SK-N-MC (cell line): ENCODE measurements at regions not wholly inside any gene's neighbourhood (a gene's known extent, or its start where the extent isn't known, plus 50 kb on each side); places are given as distances from the start of the nearest gene placed in this dataset.

Experiments used
- DNase-seq: peaks from one replicate; pipeline ENCODE4 v3.0.0-alpha.2; 2011; ENCODE audit warnings: low read depth, low spot score
- H3K27ac ChIP-seq: fragments of 200-600 bp; sonication (generic); 2 replicates; pipeline ENCODE4 v1.5.1; 2016; ENCODE audit warnings: mixed run types
- H3K36me3 ChIP-seq: fragments of 200-600 bp; sonication (generic); 2 replicates; pipeline ENCODE4 v1.6.1; 2017; ENCODE audit warnings: antibody characterized with exemption, low read length, mixed read lengths; ENCODE audit not compliant: insufficient read depth
- H3K4me3 ChIP-seq: fragments of 200-600 bp; sonication (generic); 2 replicates; pipeline ENCODE4 v1.5.1; 2016
- H3K9ac ChIP-seq: fragments of 200-600 bp; sonication (generic); 2 replicates; pipeline ENCODE4 v1.8.0; 2017; ENCODE audit warnings: mixed run types, mixed read lengths; ENCODE audit not compliant: insufficient read length
- H3K9me3 ChIP-seq: fragments of 200-600 bp; sonication (generic); 2 replicates; pipeline ENCODE4 v1.6.1; 2017; ENCODE audit warnings: low read depth, mild to moderate bottlenecking, antibody characterized with exemption, low read length, moderate library complexity, mixed read lengths
- EZH2 ChIP-seq: fragments of 200-600 bp; sonication (generic); IDR thresholded peaks from one replicate; pipeline ENCODE4 v1.6.1; 2017; ENCODE audit warnings: antibody characterized with exemption
- FOXP2 ChIP-seq: optimal IDR thresholded peaks from 2 replicates; pipeline ENCODE3; 2011; ENCODE audit warnings: mild to moderate bottlenecking, moderate library complexity; ENCODE audit not compliant: insufficient read depth; ENCODE audit errors: extremely low read length, control extremely low read depth
- POLR2AphosphoS5 ChIP-seq: IDR thresholded peaks from 2 replicates; pipeline ENCODE4 v1.6.1; 2012; ENCODE audit warnings: mild to moderate bottlenecking, low read depth, low read length, borderline replicate concordance

GRCh38 chr7:117997862-117998825 is 124.9 kb upstream of the CTTNBP2 start:
- Histone ChIP-seq H3K36me3 (no peaks in the 10 kb centered on the region), H3K27ac (peak overlapping the region; percentile 76), H3K9me3 (no peaks in the 10 kb centered on the region), H3K9ac (peak overlapping the region; percentile 17), H3K4me3 (peak overlapping the region; percentile 13; the same call in 1 of the 2 replicates)
- TF ChIP-seq POLR2AphosphoS5 (no peak), EZH2 (no peak), FOXP2 (no peak)
- peak; percentile 44 for DNase-seq

- TF ChIP-seq FOXP2 (no peak), POLR2AphosphoS5 (no peak), EZH2 (no peak)
- no peaks in the 10 kb centered on the region for H3K9me3 ChIP-seq
These were observed 127.4 kb upstream of the CTTNBP2 start for GRCh38 chr7:118000480-118001202.

GRCh38 chr7:118003476-118003875 is 130.2 kb upstream of the CTTNBP2 start:
- no peak overlapping the region for H3K27ac ChIP-seq
- no peaks in the 10 kb centered on the region for H3K36me3 ChIP-seq
- H3K9me3 ChIP-seq: no peaks in the 10 kb centered on the region
- H3K4me3 ChIP-seq: no peak overlapping the region
- TF ChIP-seq EZH2 (no peak), FOXP2 (no peak), POLR2AphosphoS5 (no peak)
- H3K9ac ChIP-seq: no peak overlapping the region
- DNase-seq: no peak

More at GRCh38 chr7:118000480-118001202, 127.4 kb upstream of the CTTNBP2 start:
- H3K9ac ChIP-seq: no peak overlapping the region
- no peak overlapping the region for H3K27ac ChIP-seq
- H3K36me3 ChIP-seq: no peaks in the 10 kb centered on the region
- H3K4me3 ChIP-seq: no peak overlapping the region
- DNase-seq: no peak

- no peak for TF ChIP-seq POLR2AphosphoS5
- TF ChIP-seq EZH2: no peak
- TF ChIP-seq FOXP2: no peak
- DNase-seq: no peak
These were observed 131.8 kb upstream of the CTTNBP2 start for GRCh38 chr7:118005026-118005425.

GRCh38 chr7:118006979-118007378 is 133.7 kb upstream of the CTTNBP2 start:
- TF ChIP-seq POLR2AphosphoS5 (no peak), EZH2 (no peak), FOXP2 (no peak)
- Histone ChIP-seq H3K4me3 (no peak overlapping the region), H3K9me3 (no peaks in the 10 kb centered on the region), H3K36me3 (no peaks in the 10 kb centered on the region), H3K9ac (no peak overlapping the region), H3K27ac (no peak overlapping the region)
- no peak for DNase-seq

More at GRCh38 chr7:118005026-118005425, 131.8 kb upstream of the CTTNBP2 start:
- no peak overlapping the region for H3K27ac ChIP-seq
- H3K9me3 ChIP-seq: no peaks in the 10 kb centered on the region
- no peak overlapping the region for H3K9ac ChIP-seq
- no peaks in the 10 kb centered on the region for H3K36me3 ChIP-seq
- H3K4me3 ChIP-seq: no peak overlapping the region

- H3K9me3 ChIP-seq: no peaks in the 10 kb centered on the region
- no peaks in the 10 kb centered on the region for H3K36me3 ChIP-seq
- H3K4me3 ChIP-seq: no peak overlapping the region
- DNase-seq: no peak
- H3K27ac ChIP-seq: no peak overlapping the region
- TF ChIP-seq EZH2: no peak
- TF ChIP-seq FOXP2: no peak
- no peak for TF ChIP-seq POLR2AphosphoS5
- H3K9ac ChIP-seq: no peak overlapping the region
These were observed 136.2 kb upstream of the CTTNBP2 start for GRCh38 chr7:118009419-118009818.

- H3K9ac ChIP-seq: no peak overlapping the region
- no peak for TF ChIP-seq FOXP2
- no peak for TF ChIP-seq EZH2
- no peak for TF ChIP-seq POLR2AphosphoS5
- no peak for DNase-seq
- H3K27ac ChIP-seq: no peak overlapping the region
- H3K9me3 ChIP-seq: no peaks in the 10 kb centered on the region
- H3K4me3 ChIP-seq: no peak overlapping the region
- no peaks in the 10 kb centered on the region for H3K36me3 ChIP-seq
These were observed 138.4 kb upstream of the CTTNBP2 start for GRCh38 chr7:118011652-118012051.

GRCh38 chr7:118013252-118014010 is 140.2 kb upstream of the CTTNBP2 start:
- Histone ChIP-seq H3K9me3 (no peaks in the 10 kb centered on the region), H3K27ac (no peak overlapping the region), H3K36me3 (no peaks in the 10 kb centered on the region), H3K9ac (no peak overlapping the region), H3K4me3 (no peak overlapping the region)
- no peak for TF ChIP-seq EZH2
- no peak for TF ChIP-seq FOXP2
- TF ChIP-seq POLR2AphosphoS5: no peak
- no peak for DNase-seq
